Subcutaneous abdominal adipose tissue (tissue), 5 donors: ENCODE measurements at regions not wholly inside any gene's neighbourhood (a gene's known extent, or its start where the extent isn't known, plus 50 kb on each side); places are given as distances from the start of the nearest gene placed in this dataset.
A peak's percentile ranks its signal among the peaks of the same experiment; 100 is the strongest.

Experiments used
- H3K27ac ChIP-seq: one replicate; pipeline ENCODE4 v1.7.0; 2013; ENCODE audit warnings: low read depth, mild to moderate bottlenecking, inconsistent platforms, low read length, moderate library complexity
- H3K27me3 ChIP-seq, 5 donors: one replicate each; pipeline ENCODE4 v1.7.0; 2013; ENCODE audit warnings: low read length in 5 of 5, inconsistent platforms in 1 of 5; ENCODE audit not compliant: control insufficient read depth in 5 of 5, insufficient read depth in 4 of 5
- H3K36me3 ChIP-seq, 5 donors: one replicate each; pipeline ENCODE4 v1.7.0; 2013; ENCODE audit warnings: low read length in 5 of 5; ENCODE audit not compliant: control insufficient read depth in 5 of 5, insufficient read depth in 5 of 5
- H3K4me1 ChIP-seq, 5 donors: one replicate each; pipeline ENCODE4 v1.7.0; 2013; ENCODE audit warnings: low read length in 5 of 5, mild to moderate bottlenecking in 3 of 5, moderate library complexity in 1 of 5; ENCODE audit not compliant: control insufficient read depth in 5 of 5, insufficient read depth in 5 of 5
- H3K4me3 ChIP-seq, 5 donors: one replicate each; pipeline ENCODE4 v1.7.0; 2013; ENCODE audit warnings: low read length in 5 of 5, low read depth in 1 of 5
- H3K9ac ChIP-seq, 5 donors: one replicate each; pipeline ENCODE4 v1.7.0; 2013; ENCODE audit warnings: low read length in 5 of 5, mild to moderate bottlenecking in 4 of 5, moderate library complexity in 3 of 5
- H3K9me3 ChIP-seq, 5 donors: one replicate each; pipeline ENCODE4 v1.7.0; 2013; ENCODE audit warnings: low read length in 5 of 5; ENCODE audit not compliant: control insufficient read depth in 5 of 5
- donor health status: healthy.
- donor health status: healthy.
- donor health status: healthy.
- donor health status: healthy.
- donor health status: healthy.

- no peak overlapping the region for H3K9ac ChIP-seq
- H3K4me3 ChIP-seq, result no peak overlapping the region
- H3K36me3 ChIP-seq, result no peaks in the 10 kb centered on the region
- H3K27me3 ChIP-seq, result peaks cover 0 to 7% (median 7%) of the 10 kb centered on the region in 5 donors
- H3K9me3 ChIP-seq, result no peaks in the 10 kb centered on the region
- no peak overlapping the region for H3K27ac ChIP-seq
- peaks cover 4 to 49% (median 45%) of the 10 kb centered on the region in 5 donors for H3K4me1 ChIP-seq
Measured at GRCh38 chr20:1805161-1805581, 90.0 kb upstream of the SIRPA start.

GRCh38 chr20:1804554-1804956 is 90.7 kb upstream of the SIRPA start:
- Histone ChIP-seq H3K36me3 (no peaks in the 10 kb centered on the region), H3K4me1 (peaks cover 4 to 43% (median 38%) of the 10 kb centered on the region in 5 donors), H3K4me3 (no peak overlapping the region), H3K27ac (no peak overlapping the region), H3K27me3 (peaks cover 0 to 7% (median 7%) of the 10 kb centered on the region in 5 donors), H3K9ac (no peak overlapping the region), H3K9me3 (no peaks in the 10 kb centered on the region)

- H3K4me3 ChIP-seq, result peak overlapping the region in 4 of 5 donors; percentile 63 to 76 (median 68)
- peak overlapping the region; percentile 44 for H3K27ac ChIP-seq
- peak overlapping the region in 3 of 5 donors; percentile 60 to 67 (median 60) for H3K9ac ChIP-seq
- peaks cover 4 to 39% (median 36%) of the 10 kb centered on the region in 5 donors for H3K4me1 ChIP-seq
- peaks cover 0 to 7% (median 7%) of the 10 kb centered on the region in 5 donors for H3K27me3 ChIP-seq
- H3K36me3 ChIP-seq, result no peaks in the 10 kb centered on the region
- no peaks in the 10 kb centered on the region for H3K9me3 ChIP-seq
Measured at GRCh38 chr20:1803932-1804501, 91.2 kb upstream of the SIRPA start.

- Histone ChIP-seq H3K27ac (peak overlapping the region; percentile 52), H3K4me3 (peak overlapping the region; percentile 63 to 76 (median 71)), H3K9ac (peak overlapping the region in 3 of 5 donors; percentile 60 to 77 (median 67))
Measured at GRCh38 chr20:1803061-1803931, 91.9 kb upstream of the SIRPA start.

GRCh38 chr20:1802385-1803060 is 92.7 kb upstream of the SIRPA start:
- Histone ChIP-seq H3K9me3 (no peaks in the 10 kb centered on the region), H3K27me3 (peaks cover 0 to 7% (median 7%) of the 10 kb centered on the region in 5 donors), H3K9ac (peak overlapping the region in 3 of 5 donors; percentile 10 to 77 (median 67)), H3K27ac (peak overlapping the region; percentile 52), H3K4me1 (peaks cover 4 to 39% (median 36%) of the 10 kb centered on the region in 5 donors), H3K4me3 (peak overlapping the region; percentile 63 to 76 (median 71)), H3K36me3 (no peaks in the 10 kb centered on the region)

More at GRCh38 chr20:1803061-1803931, 91.9 kb upstream of the SIRPA start:
- H3K27me3 ChIP-seq, result peaks cover 0 to 7% (median 7%) of the 10 kb centered on the region in 5 donors
- H3K36me3 ChIP-seq, result no peaks in the 10 kb centered on the region
- H3K4me1 ChIP-seq, result peaks cover 4 to 39% (median 36%) of the 10 kb centered on the region in 5 donors
- no peaks in the 10 kb centered on the region for H3K9me3 ChIP-seq

GRCh38 chr20:1801929-1802306 is 93.3 kb upstream of the SIRPA start:
- Histone ChIP-seq H3K27ac (no peak overlapping the region), H3K36me3 (no peaks in the 10 kb centered on the region), H3K27me3 (peaks cover 0 to 7% (median 7%) of the 10 kb centered on the region in 5 donors), H3K4me3 (peak overlapping the region in 3 of 5 donors; percentile 63 to 76 (median 71)), H3K4me1 (peaks cover 4 to 39% (median 36%) of the 10 kb centered on the region in 5 donors), H3K9ac (no peak overlapping the region), H3K9me3 (no peaks in the 10 kb centered on the region)

GRCh38 chr20:1801225-1801928 is 93.8 kb upstream of the SIRPA start:
- no peak overlapping the region for H3K27ac ChIP-seq
- H3K27me3 ChIP-seq, result peaks cover 0 to 7% (median 7%) of the 10 kb centered on the region in 5 donors
- H3K9me3 ChIP-seq, result no peaks in the 10 kb centered on the region
- H3K4me3 ChIP-seq, result peak overlapping the region in 2 of 5 donors; percentile 71 to 76
- peaks cover 4 to 39% (median 36%) of the 10 kb centered on the region in 5 donors for H3K4me1 ChIP-seq
- H3K36me3 ChIP-seq, result no peaks in the 10 kb centered on the region
- no peak overlapping the region for H3K9ac ChIP-seq

- no peak overlapping the region for H3K27ac ChIP-seq
- H3K9ac ChIP-seq, result no peak overlapping the region
- no peaks in the 10 kb centered on the region for H3K36me3 ChIP-seq
- H3K27me3 ChIP-seq, result peaks cover 0 to 7% (median 7%) of the 10 kb centered on the region in 5 donors
- H3K4me3 ChIP-seq, result no peak overlapping the region
- H3K4me1 ChIP-seq, result peaks cover 4 to 39% (median 36%) of the 10 kb centered on the region in 5 donors
- no peaks in the 10 kb centered on the region for H3K9me3 ChIP-seq
Measured at GRCh38 chr20:1800777-1801176, 94.4 kb upstream of the SIRPA start.

- Histone ChIP-seq H3K9me3 (no peaks in the 10 kb centered on the region), H3K4me1 (peaks cover 4 to 37% (median 35%) of the 10 kb centered on the region in 5 donors), H3K4me3 (no peak overlapping the region), H3K36me3 (no peaks in the 10 kb centered on the region), H3K9ac (no peak overlapping the region), H3K27me3 (peaks cover 0 to 7% (median 7%) of the 10 kb centered on the region in 5 donors), H3K27ac (no peak overlapping the region)
Measured at GRCh38 chr20:1800180-1800579, 95.0 kb upstream of the SIRPA start.
